Activated T-cell treated with anti-CD3 and anti-CD28 coated beads, Interleukin-2, amount 50 U/mL, for 1 hour (primary cell): ENCODE measurements at regions not wholly inside any gene's neighbourhood (a gene's known extent, or its start where the extent isn't known, plus 50 kb on each side); places are given as distances from the start of the nearest gene placed in this dataset.

ENCODE experiments used
- DNase-seq: peaks from one replicate; pipeline ENCODE4 v3.0.0-alpha.2; 2020

- DNase-seq, result no peak
Observed at GRCh38 chr4:71162386-71162785, 168.9 kb downstream of the DCK start.

GRCh38 chr4:71163317-71163716, 169.9 kb downstream of the DCK start:
- no peak for DNase-seq

DNA sequence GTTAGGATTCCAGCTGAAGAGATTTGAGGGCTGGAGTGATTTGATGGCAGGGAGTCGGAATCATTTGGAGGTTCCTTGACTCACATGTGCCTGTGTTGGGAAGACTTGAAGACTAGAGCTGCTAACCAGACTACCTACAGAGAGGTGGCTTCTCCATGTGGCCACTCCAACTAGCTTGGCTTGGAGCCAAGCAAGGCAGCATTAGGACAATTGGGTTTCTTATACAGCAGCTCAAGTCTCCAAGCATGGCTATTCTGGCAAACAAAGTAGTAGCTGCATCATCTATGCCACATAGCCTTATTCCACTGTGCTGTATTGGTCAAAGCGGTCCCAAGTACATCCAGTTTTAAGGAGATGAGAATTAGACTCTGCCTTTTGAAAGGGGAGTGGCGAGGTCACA, 171.7 kb upstream of the SLC4A4 start:
- no peak for DNase-seq

DNA sequence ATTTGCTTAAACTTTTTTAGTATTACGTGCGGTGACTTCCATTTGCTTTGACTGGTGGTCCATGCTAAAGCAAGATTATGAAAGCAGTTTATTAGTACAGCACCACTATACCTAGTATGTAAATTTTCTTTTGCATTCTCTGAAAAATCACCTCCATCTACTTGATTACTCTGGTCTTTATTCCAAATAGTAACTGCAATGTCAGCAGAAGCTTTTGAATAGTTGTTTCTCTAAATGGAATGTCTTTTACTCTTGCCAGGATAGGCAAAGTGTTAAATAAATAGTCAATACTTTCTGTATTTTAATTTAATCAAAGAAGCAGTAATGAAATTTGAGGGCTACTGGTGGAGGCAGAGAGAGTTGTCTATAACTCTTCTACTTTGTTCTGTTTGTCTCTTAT, 167.2 kb upstream of the SLC4A4 start:
- DNase-seq, result no peak

DNA sequence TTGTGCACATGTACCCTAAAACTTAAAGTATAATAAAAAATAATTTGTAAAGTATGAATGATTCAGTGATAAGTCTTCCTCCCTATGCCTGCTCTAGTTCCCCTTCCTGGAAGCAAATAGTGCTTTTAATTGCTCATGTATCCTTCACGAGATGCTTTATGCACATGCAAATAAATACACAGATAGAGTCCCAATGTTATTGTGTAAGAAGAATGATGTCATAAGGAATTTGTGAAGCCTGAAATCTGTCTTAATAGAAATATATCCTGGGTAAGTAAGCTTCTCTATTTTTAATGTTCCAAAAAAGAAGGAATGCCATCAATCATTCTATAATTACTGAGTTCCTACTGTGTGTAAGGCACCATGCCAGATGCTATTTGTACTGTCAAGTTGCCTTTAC, 157.5 kb upstream of the SLC4A4 start:
- no peak for DNase-seq

- DNase-seq, result no peak
Observed at GRCh38 chr4:71184195-71184781, 154.5 kb upstream of the SLC4A4 start.

- DNase-seq, result no peak
Observed at GRCh38 chr4:71185037-71185436, 153.8 kb upstream of the SLC4A4 start.

- DNase-seq, result no peak
Observed at GRCh38 chr4:71186257-71186565, 152.6 kb upstream of the SLC4A4 start.

- DNase-seq, result peak; percentile 44
Observed at GRCh38 chr4:71186566-71187403, 152.0 kb upstream of the SLC4A4 start.

- DNase-seq, result peak; percentile 33
Observed at GRCh38 chr4:71187404-71188155, 151.2 kb upstream of the SLC4A4 start.

- DNase-seq, result no peak
Observed at GRCh38 chr4:71188156-71188640, 150.6 kb upstream of the SLC4A4 start.

GRCh38 chr4:71188951-71189350, 149.9 kb upstream of the SLC4A4 start:
- DNase-seq, result no peak

DNA sequence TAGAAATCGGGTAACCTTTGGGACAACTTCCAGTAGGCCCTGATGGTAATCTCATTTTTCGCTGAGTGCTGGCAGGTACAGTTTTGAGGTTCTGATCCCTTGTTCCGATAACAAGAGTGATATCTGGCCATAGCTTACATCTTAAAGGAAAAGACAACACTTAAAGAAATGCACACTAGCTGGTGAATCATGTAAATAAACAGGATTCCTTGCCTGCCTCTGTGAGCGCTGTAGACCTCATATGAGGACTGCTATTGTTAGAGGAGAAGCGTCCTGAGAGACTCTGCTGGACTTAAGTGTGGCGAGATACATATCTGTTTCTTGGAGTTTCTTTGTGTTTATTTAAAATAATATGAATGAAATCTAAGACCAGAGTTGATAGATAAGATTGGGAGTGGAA, 149.3 kb upstream of the SLC4A4 start:
- no peak for DNase-seq

DNA sequence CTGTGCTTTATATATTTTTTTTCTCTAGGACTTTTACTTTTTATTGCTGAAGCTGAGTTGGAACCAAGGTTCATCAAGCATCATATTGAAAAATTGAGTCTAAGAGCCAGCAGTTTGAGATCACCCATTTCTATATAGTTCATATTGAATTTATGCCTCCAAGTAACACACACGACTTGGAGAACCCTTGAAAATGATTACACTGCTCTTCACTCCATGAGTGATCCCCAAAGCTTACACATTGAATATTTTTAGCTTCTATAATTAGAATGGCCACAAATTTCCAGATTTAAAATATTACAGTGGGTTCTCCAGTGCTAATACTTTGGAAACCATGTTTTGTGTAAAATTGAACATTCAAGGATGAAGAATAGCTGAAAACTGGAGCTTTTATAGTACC, 144.4 kb upstream of the SLC4A4 start:
- no peak for DNase-seq

DNA sequence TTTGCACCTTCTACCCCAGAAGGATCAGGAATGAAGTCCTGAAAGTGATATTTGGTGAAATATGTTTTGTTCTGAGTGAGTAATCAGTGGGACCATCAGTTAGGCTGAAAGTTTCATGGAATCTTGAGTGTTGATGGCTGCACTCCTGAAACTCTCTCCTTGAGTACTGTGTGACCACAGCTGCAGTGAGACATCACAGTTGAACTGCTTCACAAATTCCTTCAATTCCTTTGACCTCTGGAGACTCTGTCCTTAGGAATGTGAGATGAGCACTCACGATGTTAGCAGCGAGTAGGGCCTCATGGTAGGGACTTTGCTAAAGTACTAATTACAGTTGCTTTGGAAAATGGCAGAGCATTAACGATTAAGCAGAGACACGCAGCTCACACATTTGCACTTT, 142.9 kb upstream of the SLC4A4 start:
- no peak for DNase-seq

DNA sequence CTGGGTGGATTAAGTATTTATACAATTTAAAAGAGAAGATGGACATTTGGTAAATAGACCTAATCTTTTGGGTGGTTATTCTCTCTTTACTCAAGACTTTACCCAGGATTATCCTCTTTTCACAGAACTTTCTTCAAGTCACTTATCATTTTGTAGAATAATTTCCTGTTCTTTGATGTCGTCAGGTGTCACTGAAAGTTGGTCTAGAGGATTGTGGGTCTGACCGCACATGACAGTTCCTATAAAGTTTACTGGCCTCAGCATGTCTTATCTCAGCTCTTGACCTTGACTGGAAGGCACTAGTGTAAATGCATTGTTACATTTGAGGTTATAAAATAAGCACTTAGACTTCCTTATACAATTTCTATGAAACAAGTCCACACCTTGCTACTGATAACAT, 139.9 kb upstream of the SLC4A4 start:
- no peak for DNase-seq

GRCh38 chr4:71201057-71201456, 137.8 kb upstream of the SLC4A4 start:
- DNase-seq, result no peak

DNA sequence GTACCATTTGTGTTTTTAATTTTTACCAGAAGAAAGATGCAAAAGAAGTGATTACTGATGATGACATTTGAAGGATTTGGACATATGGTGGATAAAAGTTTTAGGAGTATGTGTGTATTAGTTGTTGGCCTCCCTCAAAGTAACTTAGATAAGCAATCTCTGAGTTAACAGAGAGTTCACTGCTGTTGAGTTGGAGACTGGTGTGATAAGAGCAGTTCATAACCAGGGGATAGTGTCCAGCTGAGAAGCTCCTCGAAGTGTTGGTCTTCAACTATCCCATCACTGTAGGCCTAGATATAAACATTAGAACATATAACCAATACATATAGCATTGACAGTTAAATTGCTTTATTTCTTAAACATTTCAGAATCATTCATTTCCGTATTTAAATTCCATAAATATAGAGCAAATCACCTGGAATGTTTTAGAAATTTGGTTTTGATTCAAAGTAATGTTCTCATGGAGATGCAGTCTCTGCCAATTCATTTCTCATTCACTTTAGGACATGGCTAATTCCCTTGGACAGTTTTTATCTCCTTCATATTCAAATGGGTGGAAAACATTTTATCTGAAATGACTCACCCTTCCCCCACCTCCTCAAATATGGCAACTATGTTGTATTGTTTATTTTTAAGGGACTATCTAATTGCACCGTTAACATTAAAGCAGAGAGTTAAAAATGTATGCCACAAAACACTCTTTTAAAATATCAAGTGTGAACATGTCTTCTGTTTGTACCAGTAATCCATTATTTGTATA, 136.8 kb upstream of the SLC4A4 start:
- DNase-seq, result no peak

- DNase-seq, result no peak
Observed at GRCh38 chr4:71202705-71203104, 136.1 kb upstream of the SLC4A4 start.

GRCh38 chr4:71204056-71204455, 134.8 kb upstream of the SLC4A4 start:
- no peak for DNase-seq

GRCh38 chr4:71206763-71207162, 132.1 kb upstream of the SLC4A4 start:
- no peak for DNase-seq

- DNase-seq, result no peak
Observed at GRCh38 chr4:71209161-71209560, 129.7 kb upstream of the SLC4A4 start.

- DNase-seq, result no peak
Observed at GRCh38 chr4:71210823-71211222, 128.0 kb upstream of the SLC4A4 start.
